Head of caudate nucleus (tissue), 42 donors: ENCODE measurements at regions not wholly inside any gene's neighbourhood (a gene's known extent, or its start where the extent isn't known, plus 50 kb on each side); places are given as distances from the start of the nearest gene placed in this dataset.
"Not testable (repeated sequence)": the region's sequence is repeated elsewhere in the genome, so short reads cannot be mapped to it uniquely, and the experiment has no call there.

Experiments
- DNase-seq, 42 donors: peaks; one replicate each; pipeline versions ENCODE4 v3.0.0 to v3.0.0-alpha.2; 2020 to 2021; ENCODE audit warnings: mixed read lengths in 7 of 42
- intact Hi-C: fragments of 100-400 bp; cut with DNase I; formaldehyde crosslinking; loops from one replicate; pipeline ENCODE4 v1.15.0; 2022

GRCh38 chr7:63291758-63292157 is 706.9 kb upstream of the ZNF722 start:
- DNase-seq, intact Hi-C loops: not testable (repeated sequence)

GRCh38 chr7:63317595-63317994 is 681.1 kb upstream of the ZNF722 start:
- intact Hi-C loops: not testable (repeated sequence)
- DNase-seq: peak in 4 of 42 donors; percentile 0 to 16 (median 4)

GRCh38 chr7:63348755-63349408 is 649.8 kb upstream of the ZNF722 start:
- intact Hi-C loops, DNase-seq: not testable (repeated sequence)

- intact Hi-C loops: no loop called here
- DNase-seq: no peak
Observed at GRCh38 chr7:63376873-63377272, 621.8 kb upstream of the ZNF722 start.

- DNase-seq, intact Hi-C loops: not testable (repeated sequence)
Observed at GRCh38 chr7:63394139-63394538, 604.5 kb upstream of the ZNF722 start.

GRCh38 chr7:63407881-63408280 is 590.8 kb upstream of the ZNF722 start:
- peak in 2 of 42 donors; percentile 6 to 12 for DNase-seq
- intact Hi-C loops: not testable (repeated sequence)
